ENCODE measurements at regions not wholly inside any gene's neighbourhood (a gene's known extent, or its start where the extent isn't known, plus 50 kb on each side); places are given as distances from the start of the nearest gene placed in this dataset.

DNA sequence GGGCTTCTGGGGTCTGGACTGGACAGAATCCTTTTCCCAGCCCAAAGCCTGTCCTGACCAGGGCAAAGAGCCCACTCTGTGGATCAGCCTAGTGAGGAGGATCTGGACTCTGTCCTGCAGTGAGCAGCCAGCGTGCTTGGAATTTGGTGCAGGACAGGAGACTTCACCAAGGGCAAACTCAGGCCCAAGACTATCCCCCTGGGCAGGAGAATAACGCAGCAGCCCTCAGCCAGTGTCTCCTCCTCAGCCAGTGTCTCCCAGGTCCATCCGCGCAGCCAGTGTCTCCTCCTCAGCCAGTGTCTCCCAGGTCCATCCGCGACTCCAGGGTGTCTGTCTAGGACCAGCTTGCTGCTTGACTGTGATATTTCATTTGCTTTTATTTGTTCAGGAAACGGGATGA is 1334.0 kb downstream of the TBC1D22A start (continued):
- no peak for TF ChIP-seq SCRT1 (tag by site-specific recombination; IDR thresholded peaks at IDR 0.05; ENCODE audit: borderline replicate concordance)
- TF ChIP-seq, protein P1, sequence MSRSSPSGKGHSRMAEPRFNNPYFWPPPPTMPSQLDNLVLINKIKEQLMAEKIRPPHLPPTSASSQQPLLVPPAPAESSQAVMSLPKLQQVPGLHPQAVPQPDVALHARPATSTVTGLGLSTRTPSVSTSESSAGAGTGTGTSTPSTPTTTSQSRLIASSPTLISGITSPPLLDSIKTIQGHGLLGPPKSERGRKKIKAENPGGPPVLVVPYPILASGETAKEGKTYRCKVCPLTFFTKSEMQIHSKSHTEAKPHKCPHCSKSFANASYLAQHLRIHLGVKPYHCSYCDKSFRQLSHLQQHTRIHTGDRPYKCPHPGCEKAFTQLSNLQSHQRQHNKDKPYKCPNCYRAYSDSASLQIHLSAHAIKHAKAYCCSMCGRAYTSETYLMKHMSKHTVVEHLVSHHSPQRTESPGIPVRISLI (tag by site-specific recombination; IDR thresholded peaks at IDR 0.05): no peak
- no peak for TF ChIP-seq ZNF423 (tag by site-specific recombination; IDR thresholded peaks at IDR 0.05)
- no peak for TF ChIP-seq ZNF654 (tag by site-specific recombination; IDR thresholded peaks at IDR 0.05; ENCODE audit: low read depth)
- TF ChIP-seq, protein P2, sequence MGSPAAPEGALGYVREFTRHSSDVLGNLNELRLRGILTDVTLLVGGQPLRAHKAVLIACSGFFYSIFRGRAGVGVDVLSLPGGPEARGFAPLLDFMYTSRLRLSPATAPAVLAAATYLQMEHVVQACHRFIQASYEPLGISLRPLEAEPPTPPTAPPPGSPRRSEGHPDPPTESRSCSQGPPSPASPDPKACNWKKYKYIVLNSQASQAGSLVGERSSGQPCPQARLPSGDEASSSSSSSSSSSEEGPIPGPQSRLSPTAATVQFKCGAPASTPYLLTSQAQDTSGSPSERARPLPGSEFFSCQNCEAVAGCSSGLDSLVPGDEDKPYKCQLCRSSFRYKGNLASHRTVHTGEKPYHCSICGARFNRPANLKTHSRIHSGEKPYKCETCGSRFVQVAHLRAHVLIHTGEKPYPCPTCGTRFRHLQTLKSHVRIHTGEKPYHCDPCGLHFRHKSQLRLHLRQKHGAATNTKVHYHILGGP (tag by site-specific recombination; IDR thresholded peaks at IDR 0.05): no peak
- no peak for TF ChIP-seq ZNF623 (tag by site-specific recombination; IDR thresholded peaks at IDR 0.05)
- TF ChIP-seq GLI4 (tag by site-specific recombination; IDR thresholded peaks at IDR 0.05): no peak
- no peak for TF ChIP-seq ZFP41 (tag by site-specific recombination; IDR thresholded peaks at IDR 0.05; ENCODE audit: borderline replicate concordance)
- no peak for TF ChIP-seq GLIS1 (tag by site-specific recombination; IDR thresholded peaks at IDR 0.05)

DNA sequence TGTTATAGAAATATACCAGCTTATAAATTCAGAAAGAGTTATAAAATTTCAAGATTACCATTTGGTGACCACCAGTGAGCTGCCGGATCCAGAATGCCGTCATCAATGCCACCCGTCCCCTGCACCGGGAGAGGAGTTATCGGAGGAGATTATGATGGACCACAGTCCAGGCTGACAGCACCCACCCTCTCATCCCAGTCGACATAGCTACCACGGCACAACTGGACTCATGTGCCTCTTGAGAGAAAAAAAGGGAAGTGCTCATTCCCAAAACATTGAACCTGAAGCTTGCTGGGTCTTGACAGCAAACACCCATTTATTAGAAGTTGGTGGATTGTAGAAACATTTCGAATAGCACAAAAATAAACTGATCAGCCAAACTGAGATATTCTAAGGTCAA is 1331.5 kb downstream of the TBC1D22A start:
- Histone ChIP-seq H3K36me3 (ENCODE audit: control insufficient read depth in 2 of 2, insufficient read depth in 1 of 2, low read length in 2 of 2) (no peaks in the 10 kb centered on the region), H3K9me3 (ENCODE audit: control insufficient read depth, insufficient read depth, low read depth, low read length) (no peaks in the 10 kb centered on the region), H3K4me1 (ENCODE audit: control insufficient read depth, insufficient read depth, low read length) (peaks cover 12% of the 10 kb centered on the region), H3K27ac (ENCODE audit: extremely low read depth, low read depth, low read length) (no peak overlapping the region), H3K4me3 (ENCODE audit: low read depth, low read length) (no peak overlapping the region)
- no peak for TF ChIP-seq ZNF37A (tag by site-specific recombination; IDR thresholded peaks at IDR 0.05)
- TF ChIP-seq ZNF514 (tag by site-specific recombination; IDR thresholded peaks at IDR 0.05): no peak
- TF ChIP-seq, protein P3, sequence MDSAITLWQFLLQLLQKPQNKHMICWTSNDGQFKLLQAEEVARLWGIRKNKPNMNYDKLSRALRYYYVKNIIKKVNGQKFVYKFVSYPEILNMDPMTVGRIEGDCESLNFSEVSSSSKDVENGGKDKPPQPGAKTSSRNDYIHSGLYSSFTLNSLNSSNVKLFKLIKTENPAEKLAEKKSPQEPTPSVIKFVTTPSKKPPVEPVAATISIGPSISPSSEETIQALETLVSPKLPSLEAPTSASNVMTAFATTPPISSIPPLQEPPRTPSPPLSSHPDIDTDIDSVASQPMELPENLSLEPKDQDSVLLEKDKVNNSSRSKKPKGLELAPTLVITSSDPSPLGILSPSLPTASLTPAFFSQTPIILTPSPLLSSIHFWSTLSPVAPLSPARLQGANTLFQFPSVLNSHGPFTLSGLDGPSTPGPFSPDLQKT (IDR thresholded peaks at IDR 0.05; ENCODE audit: borderline replicate concordance, low read depth, low read length): no peak
- POLR2A ChIA-PET: no interaction called here
- CTCF ChIA-PET: interaction anchor here (0.6 kb wide), 1 partner anchor 87 kb away, joined by 3 read pairs; no protein-coding TSS in a partner anchor

DNA sequence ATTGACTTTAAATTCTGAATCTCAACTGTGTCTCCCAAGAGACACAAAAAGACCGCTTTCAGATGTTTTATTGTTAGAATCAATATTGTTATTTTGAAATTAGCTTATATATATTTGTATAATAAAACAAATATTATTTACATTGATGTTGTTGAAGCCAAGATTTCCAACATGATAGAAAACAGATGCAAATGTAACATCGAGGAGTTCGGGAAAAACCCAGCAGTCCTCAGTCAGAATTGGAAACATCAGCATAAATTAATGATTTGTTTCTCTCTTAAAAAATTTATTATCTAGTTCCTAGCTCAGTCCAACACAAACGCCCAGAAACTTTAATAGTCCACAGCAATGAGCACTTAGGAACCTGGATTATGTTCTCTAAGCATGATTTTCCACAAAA is 1330.4 kb downstream of the TBC1D22A start:
- ChIA-PET POLR2A (interaction anchor here (0.7 kb wide), 2 partner anchors 85 to 99 kb away, joined by 3 to 5 read pairs; no protein-coding TSS in a partner anchor), CTCF (interaction anchor here (0.6 kb wide), 1 partner anchor 816 kb away, joined by 3 read pairs; no protein-coding TSS in a partner anchor)
- no peak overlapping the region for H3K27ac ChIP-seq (ENCODE audit: extremely low read depth, low read depth, low read length)
- TF ChIP-seq ZBTB1 (tag by site-specific recombination; IDR thresholded peaks at IDR 0.05) (no peak), ZNF274 (IDR thresholded peaks at IDR 0.05; ENCODE audit: low read length) (no peak), ZNF274 (tag by site-specific recombination; IDR thresholded peaks at IDR 0.05; ENCODE audit: borderline replicate concordance) (no peak), ZNF146 (tag by site-specific recombination; IDR thresholded peaks at IDR 0.05) (no peak), ZNF239 (tag by site-specific recombination; IDR thresholded peaks at IDR 0.05) (no peak), SP2 (tag by site-specific recombination; IDR thresholded peaks at IDR 0.05) (no peak), ZNF791 (tag by site-specific recombination; IDR thresholded peaks at IDR 0.05) (no peak)
- TF ChIP-seq, protein P4, sequence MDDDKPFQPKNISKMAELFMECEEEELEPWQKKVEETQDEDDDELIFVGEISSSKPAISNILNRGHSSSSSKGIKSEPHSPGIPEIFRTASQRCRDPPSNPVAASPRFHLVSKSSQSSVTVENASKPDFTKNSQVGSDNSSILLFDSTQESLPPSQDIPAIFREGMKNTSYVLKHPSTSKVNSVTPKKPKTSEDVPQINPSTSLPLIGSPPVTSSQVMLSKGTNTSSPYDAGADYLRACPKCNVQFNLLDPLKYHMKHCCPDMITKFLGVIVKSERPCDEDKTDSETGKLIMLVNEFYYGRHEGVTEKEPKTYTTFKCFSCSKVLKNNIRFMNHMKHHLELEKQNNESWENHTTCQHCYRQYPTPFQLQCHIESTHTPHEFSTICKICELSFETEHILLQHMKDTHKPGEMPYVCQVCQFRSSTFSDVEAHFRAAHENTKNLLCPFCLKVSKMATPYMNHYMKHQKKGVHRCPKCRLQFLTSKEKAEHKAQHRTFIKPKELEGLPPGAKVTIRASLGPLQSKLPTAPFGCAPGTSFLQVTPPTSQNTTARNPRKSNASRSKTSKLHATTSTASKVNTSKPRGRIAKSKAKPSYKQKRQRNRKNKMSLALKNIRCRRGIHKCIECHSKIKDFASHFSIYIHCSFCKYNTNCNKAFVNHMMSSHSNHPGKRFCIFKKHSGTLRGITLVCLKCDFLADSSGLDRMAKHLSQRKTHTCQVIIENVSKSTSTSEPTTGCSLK (tag by site-specific recombination; IDR thresholded peaks at IDR 0.05): no peak
- H3K36me3 ChIP-seq (ENCODE audit: control insufficient read depth in 2 of 2, insufficient read depth in 1 of 2, low read length in 2 of 2): no peaks in the 10 kb centered on the region
- no peak overlapping the region for H3K4me3 ChIP-seq (ENCODE audit: low read depth, low read length)
- peaks cover 12% of the 10 kb centered on the region for H3K4me1 ChIP-seq (ENCODE audit: control insufficient read depth, insufficient read depth, low read length)
- H3K9me3 ChIP-seq (ENCODE audit: control insufficient read depth, insufficient read depth, low read depth, low read length): no peaks in the 10 kb centered on the region
